K562 (cell line): ENCODE measurements at regions not wholly inside any gene's neighbourhood (a gene's known extent, or its start where the extent isn't known, plus 50 kb on each side); places are given as distances from the start of the nearest gene placed in this dataset.
"Not testable (repeated sequence)": the region's sequence is repeated elsewhere in the genome, so short reads cannot be mapped to it uniquely, and the experiment has no call there.

Experiments
- ATAC-seq: fragments of 200-7000 bp; cut with Tn5 transposase; 3 replicates; pipeline ENCODE4 v1.9.1; 2020; ENCODE audit warnings: moderate library complexity
- BruUV-seq: library from RNA; stranded (reverse); fragments of 400-500 nt; replicated peaks from 2 replicates; lab custom pipeline; 2021; lab: Mats Ljungman, UMichigan
- CTCF ChIA-PET: fragments of 300-600 bp; formaldehyde crosslinking; extraction: SDS; loops from one replicate; lab custom pipeline; 2021; ENCODE audit warnings: low intra/inter-chr PET ratio; lab: Yijun Ruan, JAX
- POLR2A ChIA-PET: fragments of 300-600, 350-650 bp; sonication (Branson Sonifier 250); formaldehyde crosslinking; extraction: SDS; loops from one replicate; lab custom pipeline; 2021; ENCODE audit warnings: antibody characterized with exemption, inconsistent platforms; lab: Yijun Ruan, JAX
- DNase-seq, 4 experiments: peaks; one replicate each; pipeline versions ENCODE4 v3.0.0 to v3.0.0-alpha.2; 2011 to 2018; ENCODE audit warnings: low spot score in 3 of 4, mixed read lengths in 3 of 4; ENCODE audit errors: extremely low read depth in 1 of 4
- FAIRE-seq: peaks from 2 replicates; lab custom pipeline; 2011; peaks lifted over from hg19 to GRCh38; lab: Jason Lieb, UNC
- H2AFZ ChIP-seq: 2 replicates; pipeline ENCODE4 v1.6.0; 2011; ENCODE audit warnings: low read depth, low read length, control low read depth, inconsistent platforms
- H3K27ac ChIP-seq: fragments of 200-600 bp; 3 replicates; pipeline ENCODE4 v1.8.0; 2011; ENCODE audit warnings: low read depth, mild to moderate bottlenecking, control low read depth, inconsistent platforms, low read length, moderate library complexity, mixed read lengths; ENCODE audit errors: extremely low read depth
- H3K27me3 ChIP-seq, 2 experiments: fragments of 300-600 bp in 1 of 2; 2 replicates in 1 of 2; 3 replicates in 1 of 2; pipeline versions ENCODE4 v1.6.0 to v1.8.0; 2011; ENCODE audit warnings: inconsistent platforms in 2 of 2, low read length in 2 of 2, mild to moderate bottlenecking in 1 of 2, mixed read lengths in 1 of 2, moderate library complexity in 1 of 2; ENCODE audit not compliant: control insufficient read depth in 2 of 2, insufficient read depth in 2 of 2
- H3K36me3 ChIP-seq: fragments of 300-600 bp; 3 replicates; pipeline ENCODE4 v1.8.0; 2011; ENCODE audit warnings: mild to moderate bottlenecking, low read length, inconsistent platforms; ENCODE audit not compliant: control insufficient read depth, insufficient read depth
- H3K4me1 ChIP-seq, 2 experiments: fragments of 200-600 bp in 1 of 2; replicated peaks in 1 of 2; 2 replicates in 1 of 2; 3 replicates in 1 of 2; pipeline versions ENCODE4 v1.5.1 to v1.8.0; 2011; ENCODE audit warnings: inconsistent platforms in 2 of 2, low read length in 2 of 2, mild to moderate bottlenecking in 1 of 2, mixed read lengths in 1 of 2, moderate library complexity in 1 of 2; ENCODE audit not compliant: control insufficient read depth in 2 of 2, insufficient read depth in 2 of 2
- H3K4me2 ChIP-seq: 2 replicates; pipeline ENCODE4 v1.6.1; 2011; ENCODE audit warnings: low read length, control low read depth, inconsistent platforms, mixed read lengths; ENCODE audit not compliant: insufficient read depth
- H3K4me3 ChIP-seq: fragments of 200-600 bp; sonication (generic), shearing (Covaris generic); 2 replicates; pipeline ENCODE4 v1.5.1; 2016; ENCODE audit warnings: control low read depth, inconsistent platforms
- H3K79me2 ChIP-seq: fragments of 200-600 bp; 3 replicates; pipeline ENCODE4 v1.8.0; 2011; ENCODE audit warnings: low read length, inconsistent platforms; ENCODE audit not compliant: control insufficient read depth, insufficient read depth
- H3K9ac ChIP-seq, 2 experiments: 2 replicates each; pipeline versions ENCODE4 v1.6.0 to v1.6.1; 2011; ENCODE audit warnings: low read depth in 2 of 2, low read length in 2 of 2, control low read depth in 1 of 2, inconsistent platforms in 1 of 2, mild to moderate bottlenecking in 1 of 2, mixed read lengths in 1 of 2; ENCODE audit not compliant: insufficient read depth in 1 of 2
- H3K9me1 ChIP-seq: one replicate; pipeline ENCODE4 v1.6.0; 2011; ENCODE audit warnings: inconsistent platforms, mild to moderate bottlenecking, low read length, moderate library complexity; ENCODE audit not compliant: control insufficient read depth, insufficient read depth
- H3K9me3 ChIP-seq: replicated peaks from 2 replicates; pipeline ENCODE4 v1.5.1; 2011; ENCODE audit warnings: low read depth, low read length, inconsistent platforms; ENCODE audit not compliant: control insufficient read depth, insufficient read depth
- H4K20me1 ChIP-seq: replicated peaks from 2 replicates; pipeline ENCODE4 v1.6.1; 2011; ENCODE audit warnings: low read length, inconsistent platforms, mixed read lengths; ENCODE audit not compliant: control insufficient read depth, insufficient read depth
- POLR2G ChIP-seq: fragments of 200-400 bp; formaldehyde crosslinking; IDR thresholded peaks from 2 replicates; pipeline ENCODE4 v1.6.1; 2017; ENCODE audit warnings: low read depth, mild to moderate bottlenecking, antibody characterized with exemption, low read length, moderate library complexity
- WGBS: fragments of 100-300 bp; shearing (Covaris generic); methylation state at CpG from one replicate; pipeline ENCODE4 v1.1.6; 2016; ENCODE audit warnings: low coverage, mixed read lengths; ENCODE audit not compliant: insufficient coverage; ENCODE audit errors: missing lambda C conversion rate; 5-methylcytosine and 5-hydroxymethylcytosine counted together
- in situ Hi-C: fragments of 300-500 bp; cut with MboI; formaldehyde crosslinking; loops from 4 replicates; pipeline ENCODE4 v1.15.0; 2018; ENCODE audit warnings: inconsistent platforms, mixed read lengths
- intact Hi-C: fragments of 100-400 bp; cut with micrococcal nuclease; formaldehyde crosslinking; loops from 2 replicates; pipeline ENCODE4 v1.14.2; 2022

DNA sequence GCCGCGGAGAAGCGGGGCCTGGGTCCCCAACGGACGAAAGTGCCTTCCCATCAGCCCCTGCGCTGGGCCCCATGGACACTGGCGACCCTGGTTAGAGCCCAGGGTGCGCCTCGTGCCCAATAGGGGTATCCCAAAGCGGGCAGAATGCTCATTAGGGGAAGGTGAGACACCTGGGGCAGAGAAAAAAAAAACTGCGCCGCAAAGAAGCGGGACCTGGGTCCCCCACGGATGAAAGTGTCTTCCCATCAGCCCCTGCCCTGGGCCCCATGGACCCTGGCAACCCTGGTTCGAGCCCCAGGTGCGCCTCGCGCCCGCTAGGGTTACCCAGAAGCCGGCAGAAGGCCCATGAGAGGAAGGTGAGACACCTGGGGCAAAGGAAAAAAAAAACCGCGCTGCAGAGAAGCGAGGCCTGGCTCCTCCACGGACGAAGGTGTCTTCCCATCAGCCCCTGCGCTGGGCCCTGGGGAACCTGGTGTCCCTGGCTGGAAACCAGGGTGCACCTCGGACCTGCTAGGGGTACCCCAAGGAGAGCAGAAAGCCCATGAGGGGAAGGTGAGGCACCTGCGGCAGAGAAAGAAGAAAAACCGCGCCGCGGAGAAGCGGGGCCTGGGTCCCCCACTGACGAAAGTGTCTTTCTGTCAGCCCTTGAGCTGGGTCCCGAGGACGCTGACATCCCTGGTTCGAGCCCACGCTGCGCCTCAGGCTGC lies 398.4 kb upstream of the TPTE start:
- not testable (repeated sequence) for FAIRE-seq, ATAC-seq
- peak overlapping the region; percentile 14; the same call in 1 of the 2 replicates for H3K4me2 ChIP-seq

DNA sequence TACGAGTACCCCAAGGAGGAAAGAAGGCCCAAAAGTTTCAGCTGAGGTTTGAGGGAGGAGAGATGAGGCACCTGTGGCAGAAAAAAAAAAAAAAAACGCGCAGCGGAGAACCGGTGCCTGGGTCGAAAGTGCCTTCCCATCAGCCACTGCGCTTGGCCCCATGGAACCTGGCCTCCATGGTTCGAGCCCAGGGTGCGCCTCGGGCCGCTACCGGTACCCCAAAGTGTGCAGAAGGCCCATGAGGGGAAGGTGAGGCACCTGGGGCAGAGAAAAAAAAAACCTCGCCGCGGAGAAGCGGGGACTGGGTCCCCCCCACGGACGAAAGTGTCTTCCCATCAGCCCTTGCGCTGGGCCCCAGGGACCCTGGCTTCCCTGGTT lies 397.9 kb upstream of the TPTE start:
- H3K36me3 ChIP-seq, H3K9ac ChIP-seq, CTCF ChIA-PET, H4K20me1 ChIP-seq, H3K9me3 ChIP-seq, BruUV-seq, intact Hi-C loops, H3K27ac ChIP-seq, in situ Hi-C loops, H2AFZ ChIP-seq, POLR2A ChIA-PET, H3K27me3 ChIP-seq, FAIRE-seq, H3K79me2 ChIP-seq, H3K9me1 ChIP-seq: not testable (repeated sequence)
- Histone ChIP-seq H3K4me2 (peak overlapping the region; percentile 14; the same call in 1 of the 2 replicates), H3K4me3 (peak overlapping the region; percentile 10; the same call in 1 of the 2 replicates), H3K4me1 (peaks cover 0 to 14% of the 10 kb centered on the region in 2 experiments; a peak in 2 of 5 replicates)
- DNase-seq (peak in 1 of 4 experiments; percentile 4), ATAC-seq (peak; percentile 51; the same call in 1 of the 3 replicates)
- 38% methylated on average over 13 of the region's 19 CpGs for WGBS
- TF ChIP-seq POLR2G = peak; percentile 35

More for the DNA sequence above, 398.4 kb upstream of the TPTE start:
- POLR2A ChIA-PET, H3K9me3 ChIP-seq, H4K20me1 ChIP-seq, H3K9me1 ChIP-seq, H3K36me3 ChIP-seq, H3K9ac ChIP-seq, in situ Hi-C loops, H3K27ac ChIP-seq, H3K79me2 ChIP-seq, BruUV-seq, H2AFZ ChIP-seq, H3K27me3 ChIP-seq, intact Hi-C loops, CTCF ChIA-PET: not testable (repeated sequence)
- peaks cover 0 to 14% of the 10 kb centered on the region in 2 experiments; a peak in 2 of 5 replicates for H3K4me1 ChIP-seq
- WGBS = 65% methylated on average over 19 of the region's 39 CpGs
- peak in 1 of 4 experiments; percentile 2 for DNase-seq
- H3K4me3 ChIP-seq = 0 out of 2 replicates have a peak overlapping the region, but pooled peaks have one; percentile 10

DNA sequence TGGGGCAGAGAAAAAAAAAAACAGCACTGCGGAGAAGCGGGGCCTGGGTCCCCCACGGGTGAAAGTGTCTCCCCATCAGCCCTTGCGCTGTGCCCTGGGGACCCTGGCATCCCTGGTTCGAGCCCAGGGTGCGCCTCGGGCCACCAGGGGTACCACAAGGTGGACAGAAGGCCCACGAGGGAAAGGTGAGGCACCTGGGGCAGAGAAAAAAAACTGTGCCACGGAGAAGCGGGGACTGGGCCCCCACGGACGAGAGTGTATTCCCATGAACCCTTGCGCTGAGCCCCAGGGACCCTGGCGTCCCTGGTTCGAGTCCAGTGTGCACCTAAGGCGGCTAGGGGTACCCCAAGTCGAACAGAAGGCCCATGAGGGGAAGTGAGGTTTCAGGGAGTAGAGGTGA lies 395.8 kb upstream of the TPTE start:
- H3K36me3 ChIP-seq, CTCF ChIA-PET, H3K4me1 ChIP-seq, H3K4me3 ChIP-seq, H3K27ac ChIP-seq, DNase-seq, H3K9me3 ChIP-seq, ATAC-seq, BruUV-seq, H3K9ac ChIP-seq, in situ Hi-C loops, FAIRE-seq, H2AFZ ChIP-seq, H3K79me2 ChIP-seq, H3K9me1 ChIP-seq, H3K4me2 ChIP-seq, POLR2A ChIA-PET, H3K27me3 ChIP-seq, H4K20me1 ChIP-seq, intact Hi-C loops: not testable (repeated sequence)
- WGBS = 6% methylated on average over 13 of the region's 17 CpGs
